ENCODE measurements at regions not wholly inside any gene's neighbourhood (a gene's known extent, or its start where the extent isn't known, plus 50 kb on each side); places are given as distances from the start of the nearest gene placed in this dataset.
A peak's percentile ranks its signal among the peaks of the same experiment; 100 is the strongest.

- Histone ChIP-seq H3K9me3 (no peaks in the 10 kb centered on the region), H3K27ac (no peak overlapping the region), H3K36me3 (no peaks in the 10 kb centered on the region), H3K27me3 (no peaks in the 10 kb centered on the region), H3K4me3 (no peak overlapping the region), H3K4me1 (no peaks in the 10 kb centered on the region)
- WGBS: 80% methylated on average over 3 of the region's 3 CpGs
- TF ChIP-seq POLR2A (IDR thresholded peaks at IDR 0.05) (no peak), EP300 (IDR thresholded peaks at IDR 0.05) (no peak), POLR2AphosphoS5 (IDR thresholded peaks at IDR 0.05) (no peak)
- TF ChIP-seq, protein P1, sequence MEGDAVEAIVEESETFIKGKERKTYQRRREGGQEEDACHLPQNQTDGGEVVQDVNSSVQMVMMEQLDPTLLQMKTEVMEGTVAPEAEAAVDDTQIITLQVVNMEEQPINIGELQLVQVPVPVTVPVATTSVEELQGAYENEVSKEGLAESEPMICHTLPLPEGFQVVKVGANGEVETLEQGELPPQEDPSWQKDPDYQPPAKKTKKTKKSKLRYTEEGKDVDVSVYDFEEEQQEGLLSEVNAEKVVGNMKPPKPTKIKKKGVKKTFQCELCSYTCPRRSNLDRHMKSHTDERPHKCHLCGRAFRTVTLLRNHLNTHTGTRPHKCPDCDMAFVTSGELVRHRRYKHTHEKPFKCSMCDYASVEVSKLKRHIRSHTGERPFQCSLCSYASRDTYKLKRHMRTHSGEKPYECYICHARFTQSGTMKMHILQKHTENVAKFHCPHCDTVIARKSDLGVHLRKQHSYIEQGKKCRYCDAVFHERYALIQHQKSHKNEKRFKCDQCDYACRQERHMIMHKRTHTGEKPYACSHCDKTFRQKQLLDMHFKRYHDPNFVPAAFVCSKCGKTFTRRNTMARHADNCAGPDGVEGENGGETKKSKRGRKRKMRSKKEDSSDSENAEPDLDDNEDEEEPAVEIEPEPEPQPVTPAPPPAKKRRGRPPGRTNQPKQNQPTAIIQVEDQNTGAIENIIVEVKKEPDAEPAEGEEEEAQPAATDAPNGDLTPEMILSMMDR (IDR thresholded peaks at IDR 0.05): no peak
- DNase-seq (ENCODE audit: low spot score in 2 of 2): no peak
Measured at GRCh38 chr14:81691931-81692330, 158.3 kb upstream of the SEL1L start.

GRCh38 chr14:81694419-81694818 is 160.8 kb upstream of the SEL1L start:
- no peak for DNase-seq (ENCODE audit: low spot score in 2 of 2)
- 67% methylated on average over 1 of the region's 1 CpG for WGBS

DNA sequence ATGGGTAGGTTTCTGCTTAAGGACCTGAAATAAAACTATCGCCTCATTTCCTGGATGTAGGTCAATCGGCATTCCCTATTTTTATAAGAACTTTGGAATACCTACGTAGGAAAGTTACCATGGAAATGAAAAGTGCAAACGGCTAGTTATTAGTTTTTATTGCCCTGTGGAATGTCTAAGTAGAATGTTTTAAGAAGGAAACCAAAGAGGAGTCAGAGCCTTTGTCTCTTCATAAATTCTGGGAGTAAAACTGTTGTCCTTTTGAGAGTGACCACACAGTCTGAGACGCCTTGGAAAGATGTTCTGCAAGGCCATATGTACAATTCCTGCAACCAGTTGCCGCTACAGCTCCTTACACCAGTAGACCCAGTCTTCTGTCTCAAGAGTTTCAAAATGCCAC is 176.0 kb upstream of the SEL1L start:
- H3K4me3 ChIP-seq: no peak overlapping the region
- WGBS: 60% methylated on average over 6 of the region's 6 CpGs
- no peaks in the 10 kb centered on the region for H3K27me3 ChIP-seq
- TF ChIP-seq, protein P1 (IDR thresholded peaks at IDR 0.05): no peak
- TF ChIP-seq POLR2AphosphoS5 (IDR thresholded peaks at IDR 0.05): no peak
- no peaks in the 10 kb centered on the region for H3K36me3 ChIP-seq
- no peak for DNase-seq (ENCODE audit: low spot score in 2 of 2)
- no peaks in the 10 kb centered on the region for H3K4me1 ChIP-seq
- no peaks in the 10 kb centered on the region for H3K9me3 ChIP-seq
- H3K27ac ChIP-seq: no peak overlapping the region

More at GRCh38 chr14:81694419-81694818, 160.8 kb upstream of the SEL1L start:
- H3K9me3 ChIP-seq: no peaks in the 10 kb centered on the region
- no peak overlapping the region for H3K27ac ChIP-seq
- no peaks in the 10 kb centered on the region for H3K4me1 ChIP-seq
- H3K27me3 ChIP-seq: no peaks in the 10 kb centered on the region
- TF ChIP-seq POLR2AphosphoS5 (IDR thresholded peaks at IDR 0.05) (no peak), POLR2A (IDR thresholded peaks at IDR 0.05) (no peak), EP300 (IDR thresholded peaks at IDR 0.05) (no peak)
- TF ChIP-seq, protein P1 (IDR thresholded peaks at IDR 0.05): no peak
- no peaks in the 10 kb centered on the region for H3K36me3 ChIP-seq
- no peak overlapping the region for H3K4me3 ChIP-seq

DNA sequence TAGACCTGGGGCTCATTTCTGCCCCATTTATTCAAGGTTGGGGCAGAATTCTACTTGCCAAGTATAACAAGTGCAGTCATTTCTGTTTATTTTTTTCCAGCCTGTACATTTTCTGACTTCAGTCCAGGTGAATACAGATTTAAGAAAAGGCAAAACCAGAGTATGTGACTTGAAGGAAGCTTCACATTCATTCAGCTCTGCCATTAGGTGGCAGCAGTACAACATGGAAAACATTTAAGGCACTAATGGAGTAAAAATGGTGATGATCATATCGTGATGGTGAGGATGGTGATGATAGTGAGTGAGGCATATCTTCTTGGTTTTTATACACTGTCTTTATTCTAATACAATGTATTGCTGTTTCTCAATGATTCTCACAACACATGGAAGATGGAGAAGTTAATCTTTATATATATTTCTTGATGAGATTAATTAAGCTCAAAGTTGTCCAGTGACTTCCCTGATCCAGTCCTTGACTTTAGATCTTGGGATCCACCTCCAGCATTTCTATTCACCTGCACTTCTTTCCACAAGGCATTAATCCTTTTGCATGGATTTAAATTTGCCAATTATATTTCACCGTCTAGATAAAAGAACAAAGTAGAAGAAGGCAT is 176.7 kb upstream of the SEL1L start:
- Histone ChIP-seq H3K36me3 (no peaks in the 10 kb centered on the region), H3K9me3 (no peaks in the 10 kb centered on the region), H3K4me3 (no peak overlapping the region), H3K4me1 (no peaks in the 10 kb centered on the region), H3K27me3 (no peaks in the 10 kb centered on the region), H3K27ac (no peak overlapping the region)
- no peak for DNase-seq (ENCODE audit: low spot score in 2 of 2)
- 51% methylated on average over 2 of the region's 2 CpGs for WGBS
- TF ChIP-seq, protein P1 (IDR thresholded peaks at IDR 0.05): peak in 1 of 2 donors; percentile 40
- TF ChIP-seq POLR2AphosphoS5 (IDR thresholded peaks at IDR 0.05): no peak

DNA sequence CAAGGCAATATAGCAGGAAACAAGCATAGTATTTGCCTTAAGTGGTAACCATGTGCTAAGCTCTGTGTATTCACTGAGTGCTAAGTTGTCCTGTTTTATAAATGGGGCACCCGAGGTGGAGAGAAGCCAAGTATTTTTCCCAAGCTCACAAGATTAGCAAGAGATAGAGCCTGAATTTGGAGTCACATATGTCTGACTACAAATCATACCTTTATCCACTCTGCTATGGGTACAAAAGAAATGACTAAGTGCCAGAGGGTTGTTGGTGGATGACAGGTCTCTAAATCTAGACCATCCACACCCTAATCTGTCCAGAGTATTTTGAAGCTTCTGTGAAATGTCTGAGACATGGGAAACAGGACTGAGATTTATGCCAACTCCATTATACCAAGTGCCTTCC is 182.1 kb upstream of the SEL1L start:
- 35% methylated on average over 1 of the region's 1 CpG for WGBS
- Histone ChIP-seq H3K36me3 (no peaks in the 10 kb centered on the region), H3K4me1 (no peaks in the 10 kb centered on the region), H3K4me3 (no peak overlapping the region), H3K9me3 (no peaks in the 10 kb centered on the region), H3K27ac (no peak overlapping the region), H3K27me3 (no peaks in the 10 kb centered on the region)
- TF ChIP-seq, protein P1 (IDR thresholded peaks at IDR 0.05): no peak
- TF ChIP-seq POLR2A (IDR thresholded peaks at IDR 0.05): no peak
- TF ChIP-seq EP300 (IDR thresholded peaks at IDR 0.05): no peak
- no peak for TF ChIP-seq POLR2AphosphoS5 (IDR thresholded peaks at IDR 0.05)
- no peak for DNase-seq (ENCODE audit: low spot score in 2 of 2)
